Stimulated activated CD8-positive, alpha-beta memory T cell treated with anti-CD3 and anti-CD28 coated beads, Interleukin-7, amount 100 ng/mL, for 48 hours (primary cell): ENCODE measurements at regions not wholly inside any gene's neighbourhood (a gene's known extent, or its start where the extent isn't known, plus 50 kb on each side); places are given as distances from the start of the nearest gene placed in this dataset.
"Not testable (repeated sequence)": the region's sequence is repeated elsewhere in the genome, so short reads cannot be mapped to it uniquely, and the experiment has no call there.

Source experiments
- DNase-seq, 2 donors: peaks; one replicate each; pipeline ENCODE4 v3.0.0-alpha.2; 2020; ENCODE audit warnings: low read depth in 1 of 2; ENCODE audit errors: extremely low read depth in 1 of 2

DNA sequence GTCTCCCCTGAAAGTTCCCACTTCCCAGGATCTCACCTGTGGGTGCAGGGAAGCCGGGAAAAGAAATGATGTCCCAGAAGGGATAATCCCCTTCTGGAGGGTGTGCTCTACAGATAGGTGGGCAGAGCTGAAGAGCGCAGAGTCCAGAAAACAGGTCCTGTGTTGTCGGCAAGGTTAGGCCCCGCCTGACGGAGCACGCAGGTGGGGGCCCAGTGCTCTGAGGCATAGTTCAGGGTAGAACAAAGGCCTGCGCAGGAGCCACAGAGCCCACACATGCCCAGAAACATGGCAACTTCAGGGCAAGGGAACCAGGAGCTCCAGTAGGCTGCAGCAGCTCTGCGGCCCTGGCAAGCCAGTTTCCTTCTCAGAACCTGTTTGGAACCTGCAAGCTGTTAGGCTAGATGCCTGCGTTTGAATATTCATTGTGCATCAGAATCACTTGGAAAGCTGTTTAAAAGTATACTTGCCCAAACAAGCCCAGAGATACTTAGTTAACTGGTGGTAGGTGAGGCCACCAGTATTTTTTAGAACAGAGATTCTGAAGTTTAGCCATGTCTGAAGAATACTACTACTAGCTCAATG is 386.6 kb downstream of the BUD13 start:
- DNase-seq = no peak

DNA sequence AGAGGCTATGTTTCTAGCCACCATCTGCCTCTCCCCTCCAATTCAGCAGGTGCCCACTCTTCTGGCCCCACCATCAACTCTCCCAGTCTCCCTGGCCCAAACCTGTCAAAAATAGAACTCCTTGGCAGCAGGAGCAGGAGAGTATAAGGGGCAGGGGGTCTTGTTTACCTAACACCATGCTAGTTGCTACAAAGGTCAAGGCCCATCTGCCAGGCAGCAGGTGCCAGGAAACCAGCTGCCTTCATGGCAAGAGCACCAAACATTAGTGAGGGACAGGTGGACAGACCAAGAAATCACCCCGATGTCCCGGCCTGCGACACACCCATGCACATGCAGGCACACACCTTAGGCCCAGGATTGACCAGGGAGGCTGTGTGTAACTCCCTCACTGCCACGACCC is 387.9 kb downstream of the BUD13 start:
- DNase-seq = no peak

DNA sequence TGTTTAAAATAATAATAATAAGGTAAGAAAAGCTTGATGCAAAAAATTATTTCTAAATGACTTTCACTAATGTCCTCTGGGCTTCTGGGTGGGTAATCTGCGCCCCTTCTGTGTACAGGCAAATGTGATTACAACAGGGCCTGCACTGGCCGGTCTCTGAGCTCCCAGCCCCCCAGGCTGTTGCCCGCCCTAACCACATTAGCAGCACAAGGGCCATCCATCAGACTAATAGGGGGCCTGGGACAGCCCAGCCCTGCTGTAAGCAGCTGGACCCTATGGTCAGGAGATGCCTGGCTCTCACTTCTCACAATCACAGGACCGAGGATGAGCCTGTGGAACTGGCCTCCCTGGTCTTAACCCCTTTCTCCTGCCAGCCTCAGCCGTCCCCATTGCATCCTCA is 388.4 kb downstream of the BUD13 start:
- DNase-seq = no peak

DNA sequence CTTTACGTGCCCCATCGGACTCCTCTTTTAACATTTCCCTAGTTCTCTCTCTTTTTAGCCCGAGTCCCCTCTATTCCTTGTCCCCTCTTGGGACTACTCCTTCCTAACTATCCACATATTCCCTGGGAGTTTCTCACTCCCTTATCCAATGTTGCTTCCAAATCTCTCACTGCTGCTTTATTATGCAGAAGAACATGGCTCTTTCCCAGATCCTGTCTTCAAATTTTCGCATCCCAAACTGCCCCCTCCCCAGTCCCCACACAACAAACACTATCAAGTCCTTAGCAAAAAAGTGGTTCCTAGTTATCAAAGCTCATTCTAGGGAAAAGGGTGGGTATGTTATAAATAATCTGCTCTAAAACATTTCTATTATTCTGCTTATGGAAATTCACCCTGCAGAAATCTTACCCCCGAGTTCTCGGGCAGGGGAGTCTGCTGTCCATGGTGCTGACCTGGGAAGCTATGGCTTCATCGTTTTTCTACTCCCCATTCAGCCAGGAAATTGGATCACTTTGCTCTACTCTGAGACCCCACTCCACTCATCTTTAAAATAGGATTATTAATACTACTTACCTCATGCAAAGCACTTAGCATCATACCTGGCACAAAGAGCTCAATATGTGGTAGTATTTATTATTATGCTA is 393.5 kb downstream of the BUD13 start:
- DNase-seq = no peak

DNA sequence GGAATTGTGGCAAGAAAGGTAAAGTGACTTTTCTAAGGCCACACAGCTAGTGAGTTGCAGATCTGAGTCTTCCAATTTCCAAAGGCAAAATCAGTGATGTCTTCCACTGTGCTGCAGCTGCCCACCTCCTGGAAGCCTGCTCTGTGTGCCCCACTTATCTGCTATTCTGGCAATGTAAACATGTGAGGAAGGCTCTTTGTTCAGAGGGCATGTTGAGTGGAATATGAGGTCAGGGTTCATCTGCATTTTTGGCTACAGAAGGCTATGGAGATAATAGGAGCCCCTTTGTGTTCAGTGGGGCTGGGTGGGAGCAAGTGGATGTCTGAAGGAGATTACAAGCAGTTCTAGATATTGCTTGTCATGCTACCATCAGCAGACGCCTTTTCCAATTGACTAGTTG is 396.2 kb downstream of the BUD13 start:
- DNase-seq = no peak

DNA sequence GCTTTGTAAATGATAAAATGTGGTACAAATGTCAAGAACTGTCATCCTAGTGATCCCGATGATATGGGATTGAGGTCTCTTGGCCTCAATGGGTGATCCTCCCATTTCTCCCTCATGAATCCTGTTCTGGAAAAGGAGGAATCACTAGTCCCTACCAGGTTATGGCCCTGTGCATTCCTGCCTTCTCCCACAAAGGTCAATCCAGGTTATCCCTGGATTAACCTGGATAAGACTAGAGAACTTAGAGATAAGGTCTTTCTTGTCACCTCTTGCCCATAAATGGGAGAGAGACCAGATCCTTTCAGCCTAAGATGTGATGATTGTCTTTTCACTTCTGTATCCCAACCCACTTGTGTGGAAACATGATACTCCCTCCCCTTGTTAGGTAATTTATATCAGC is 396.7 kb downstream of the BUD13 start:
- no peak for DNase-seq

DNA sequence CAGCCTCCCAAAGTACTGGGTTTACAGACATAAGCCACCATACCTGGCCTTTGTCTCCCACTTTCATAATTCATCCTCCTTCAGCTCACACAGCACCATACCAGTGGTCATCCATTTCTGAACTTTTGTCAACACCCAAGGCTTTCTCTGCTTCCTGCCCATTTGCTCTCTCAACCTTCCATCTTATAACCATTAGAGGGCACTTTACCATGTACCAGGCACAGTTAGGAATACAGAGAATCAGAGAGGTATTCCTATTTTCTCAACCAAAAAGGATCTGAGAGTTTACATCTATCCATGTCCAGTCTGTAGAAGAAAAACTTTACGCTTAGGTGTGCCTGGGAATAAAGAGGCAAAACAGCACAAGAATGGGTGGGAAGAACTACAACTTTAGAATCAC is 397.6 kb downstream of the BUD13 start:
- DNase-seq = no peak

DNA sequence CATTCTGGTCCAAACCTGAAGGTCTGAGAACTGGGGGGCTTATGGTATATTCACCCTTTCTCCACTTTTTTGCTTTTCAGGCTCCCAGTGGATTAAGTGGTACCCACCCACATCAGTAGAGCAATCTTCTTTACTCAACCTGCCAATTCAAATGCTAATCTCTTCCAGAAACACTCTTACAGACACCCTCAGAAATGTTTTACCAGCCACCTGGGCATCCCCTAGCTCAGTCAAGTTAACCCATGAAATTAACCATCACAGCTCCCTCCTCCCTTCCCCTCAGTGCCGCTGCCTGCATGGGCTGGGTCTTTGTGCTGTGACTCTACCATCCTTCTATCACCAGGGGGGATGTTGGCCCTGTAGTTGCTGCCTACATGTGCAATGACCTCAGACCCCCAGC is 398.7 kb downstream of the BUD13 start:
- no peak for DNase-seq

DNA sequence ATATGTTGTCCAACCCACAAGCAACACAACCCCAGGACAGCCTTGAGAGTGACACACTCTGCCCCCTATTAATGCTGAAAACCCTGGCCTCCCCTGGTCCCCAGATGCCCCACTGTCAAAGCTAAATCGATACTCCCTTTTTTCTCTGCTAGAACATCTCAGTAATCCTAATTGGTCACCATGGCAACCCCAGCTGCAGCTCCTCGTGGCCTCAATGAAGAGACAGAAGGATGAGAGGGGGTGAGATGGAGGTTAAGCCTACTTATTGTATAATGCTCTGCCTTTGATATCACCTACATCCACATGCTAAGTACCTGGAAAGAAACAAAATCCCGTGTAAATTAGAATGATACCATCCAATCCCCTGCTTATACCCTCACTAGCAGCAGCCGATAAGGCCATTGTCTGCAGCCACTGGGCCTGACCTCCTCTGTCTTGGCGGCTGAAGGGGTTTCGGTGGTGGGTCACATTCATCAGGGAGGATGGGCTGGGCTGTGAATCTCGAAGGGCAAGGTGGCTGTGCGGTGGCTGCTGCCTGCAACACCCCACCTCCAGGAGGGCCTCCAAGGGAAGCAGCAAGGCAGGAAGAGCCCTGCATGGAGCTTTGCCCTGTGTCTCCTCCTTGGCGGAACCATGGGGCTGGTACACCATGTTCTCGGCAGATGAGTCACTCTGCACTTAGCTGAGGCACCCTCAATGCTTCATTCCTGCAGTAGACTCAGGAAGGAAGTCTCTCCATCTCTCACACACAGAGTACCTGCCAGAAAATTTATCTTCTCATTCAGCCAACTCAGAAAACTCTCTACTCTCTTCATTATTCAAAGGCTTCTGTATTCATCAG is 399.5 kb downstream of the BUD13 start:
- no peak for DNase-seq

DNA sequence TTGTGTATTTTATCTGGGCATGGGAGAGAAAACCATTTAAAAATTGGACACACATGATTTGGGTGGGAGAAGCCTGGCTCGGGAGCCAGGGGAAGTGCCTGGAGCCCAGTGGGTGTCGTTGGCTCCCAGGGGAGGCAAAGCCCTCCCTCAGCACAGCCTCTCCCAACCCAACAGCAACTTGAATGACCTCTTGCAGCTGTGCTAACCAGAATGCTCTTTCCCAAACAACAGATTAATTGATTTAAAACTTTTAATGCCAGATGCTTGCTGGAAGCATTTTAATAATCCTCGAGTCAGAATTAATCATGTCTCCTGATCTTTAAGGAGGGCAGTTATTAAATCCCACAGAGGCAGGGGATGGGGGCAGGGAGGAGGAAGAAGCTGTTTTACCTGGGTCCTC is 401.6 kb downstream of the BUD13 start:
- no peak for DNase-seq

DNA sequence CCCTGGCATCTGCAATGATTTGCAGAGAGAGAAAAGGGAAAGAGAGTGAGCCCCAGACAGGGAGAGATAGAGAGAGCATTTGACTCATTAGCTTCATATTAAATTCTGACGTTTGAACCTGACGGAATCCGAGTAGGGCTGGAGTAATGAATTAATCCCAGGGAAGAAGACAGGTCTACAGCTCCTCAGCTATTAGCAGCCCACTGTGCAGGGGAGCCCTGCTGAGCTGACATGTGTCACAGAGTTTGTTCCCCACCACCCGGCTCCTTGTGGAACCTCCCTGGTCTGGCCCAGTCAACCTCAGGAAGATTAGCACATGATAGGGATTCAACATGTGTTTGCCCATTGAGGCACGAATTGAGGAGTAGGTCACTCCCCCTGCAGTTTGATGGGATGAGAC is 404.0 kb downstream of the BUD13 start:
- DNase-seq = no peak

DNA sequence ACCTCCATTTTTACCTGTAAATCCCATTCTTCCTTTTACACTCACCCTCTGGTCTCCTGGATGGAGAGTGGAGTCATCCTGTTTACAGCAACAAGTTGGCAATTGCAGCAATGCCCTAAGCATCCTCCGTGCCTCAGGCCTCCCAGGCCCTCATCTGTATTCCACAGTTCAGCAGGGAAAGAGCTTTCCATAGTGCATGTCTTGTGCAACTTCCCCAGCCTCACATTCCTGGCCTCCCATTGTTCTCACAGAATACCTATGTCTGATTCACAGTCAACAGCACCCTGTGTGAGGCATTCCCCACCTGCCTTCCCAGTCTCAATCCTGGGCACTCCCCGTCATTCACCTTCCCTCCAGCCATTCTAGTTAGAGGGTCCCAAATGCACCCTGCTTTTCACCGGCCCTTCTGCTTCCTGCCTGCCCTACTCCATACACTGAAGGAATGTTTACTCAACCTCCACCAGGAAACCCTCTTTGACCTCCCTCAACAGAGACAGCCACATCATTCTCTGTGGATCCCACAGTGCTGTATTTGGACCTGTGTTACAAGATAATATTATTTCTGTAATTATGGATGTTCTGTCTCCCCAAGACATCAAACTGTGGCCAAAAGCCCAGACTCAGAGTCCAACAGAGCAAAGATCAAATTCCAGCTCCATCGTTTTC is 405.7 kb downstream of the BUD13 start:
- DNase-seq = no peak

DNA sequence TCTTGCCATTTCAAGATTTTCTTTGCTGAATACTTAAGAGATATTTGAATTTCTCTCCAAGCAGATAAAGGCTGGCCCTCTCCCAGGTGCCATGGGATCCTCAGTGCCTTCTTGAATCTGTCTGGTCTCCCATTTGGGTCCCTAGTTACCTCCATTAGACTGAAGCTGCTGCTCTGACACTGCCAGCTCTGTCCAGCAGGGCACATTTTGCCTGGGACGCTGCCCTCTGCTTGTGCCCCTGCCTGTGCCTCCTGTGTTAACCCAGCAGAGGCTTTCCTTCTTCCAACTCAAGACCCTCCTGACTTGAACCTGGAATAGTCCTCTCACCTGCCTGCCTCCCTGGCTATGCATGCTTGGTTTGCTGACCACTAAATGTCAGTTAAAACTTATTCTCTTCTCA is 406.3 kb downstream of the BUD13 start:
- no peak for DNase-seq

DNA sequence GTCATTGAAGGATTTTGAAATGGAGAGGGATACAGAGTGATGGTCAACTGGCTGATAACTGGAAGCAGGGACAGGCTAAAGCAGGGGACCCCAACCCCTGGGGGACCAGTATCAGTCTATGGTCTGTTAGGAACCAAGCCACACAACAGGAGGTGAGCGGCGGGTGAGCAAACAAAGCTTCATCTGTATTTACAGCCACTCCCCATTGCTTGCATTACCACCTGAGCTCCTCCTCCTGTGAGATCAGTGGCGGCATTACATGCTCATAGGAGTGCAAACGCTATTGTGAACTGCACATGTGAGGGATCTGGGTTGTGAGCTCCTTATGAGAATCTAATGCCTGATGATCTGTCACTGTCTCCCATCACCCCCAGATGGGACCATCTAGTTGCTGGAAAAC is 407.9 kb downstream of the BUD13 start:
- DNase-seq = not testable (repeated sequence)

DNA sequence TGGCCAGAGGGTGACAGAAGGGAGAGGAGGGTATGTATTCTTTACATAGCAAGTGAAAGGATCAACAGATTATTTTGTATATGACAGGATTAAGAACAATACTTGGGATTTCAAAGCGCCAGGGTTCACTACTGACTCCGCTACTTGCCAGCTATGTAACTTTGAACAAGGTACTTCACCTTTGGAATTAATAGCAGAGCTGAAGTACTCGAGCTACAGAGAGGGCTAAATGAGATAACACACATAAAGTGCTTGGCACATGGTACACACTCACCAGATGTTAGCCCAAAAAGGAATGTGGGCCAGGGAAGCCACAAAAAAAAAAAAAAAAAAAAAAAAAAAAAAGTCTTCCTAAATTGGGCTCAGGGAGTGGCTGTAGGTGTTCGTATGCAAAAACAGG is 408.4 kb downstream of the BUD13 start:
- DNase-seq = no peak

DNA sequence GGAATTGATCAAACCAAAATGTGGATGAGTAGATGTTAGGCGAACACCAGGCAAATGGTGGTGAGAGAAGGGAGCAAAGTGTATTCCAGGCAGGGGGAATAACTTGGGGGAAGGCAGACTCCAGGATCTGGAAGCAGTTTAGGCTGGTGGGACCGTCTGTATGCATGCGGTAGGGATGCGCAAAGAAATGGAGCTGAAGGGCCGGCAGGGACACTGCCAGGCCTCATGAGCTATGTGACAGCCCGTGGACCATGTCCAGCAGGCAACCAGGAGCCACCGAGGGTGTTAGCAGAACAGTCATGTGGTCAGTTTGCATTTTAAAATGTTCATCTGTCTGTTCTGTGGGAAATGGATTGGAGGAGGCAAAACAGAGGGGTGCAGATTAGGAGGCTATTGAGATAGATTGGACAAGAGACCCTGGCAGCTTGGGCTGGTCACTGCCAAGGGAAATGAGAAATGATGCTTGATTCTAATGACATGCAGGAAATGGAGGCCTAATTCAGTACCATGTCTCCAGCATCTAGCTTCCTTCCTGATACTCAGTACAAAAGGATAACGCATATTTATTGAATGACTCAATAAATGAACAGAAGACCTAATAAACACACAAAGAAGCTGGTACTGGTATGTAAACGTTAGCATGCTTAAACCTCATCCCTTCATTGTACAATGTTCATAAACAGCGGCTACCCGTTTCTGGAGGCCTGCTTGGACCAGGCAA is 412.4 kb downstream of the BUD13 start:
- DNase-seq = no peak

DNA sequence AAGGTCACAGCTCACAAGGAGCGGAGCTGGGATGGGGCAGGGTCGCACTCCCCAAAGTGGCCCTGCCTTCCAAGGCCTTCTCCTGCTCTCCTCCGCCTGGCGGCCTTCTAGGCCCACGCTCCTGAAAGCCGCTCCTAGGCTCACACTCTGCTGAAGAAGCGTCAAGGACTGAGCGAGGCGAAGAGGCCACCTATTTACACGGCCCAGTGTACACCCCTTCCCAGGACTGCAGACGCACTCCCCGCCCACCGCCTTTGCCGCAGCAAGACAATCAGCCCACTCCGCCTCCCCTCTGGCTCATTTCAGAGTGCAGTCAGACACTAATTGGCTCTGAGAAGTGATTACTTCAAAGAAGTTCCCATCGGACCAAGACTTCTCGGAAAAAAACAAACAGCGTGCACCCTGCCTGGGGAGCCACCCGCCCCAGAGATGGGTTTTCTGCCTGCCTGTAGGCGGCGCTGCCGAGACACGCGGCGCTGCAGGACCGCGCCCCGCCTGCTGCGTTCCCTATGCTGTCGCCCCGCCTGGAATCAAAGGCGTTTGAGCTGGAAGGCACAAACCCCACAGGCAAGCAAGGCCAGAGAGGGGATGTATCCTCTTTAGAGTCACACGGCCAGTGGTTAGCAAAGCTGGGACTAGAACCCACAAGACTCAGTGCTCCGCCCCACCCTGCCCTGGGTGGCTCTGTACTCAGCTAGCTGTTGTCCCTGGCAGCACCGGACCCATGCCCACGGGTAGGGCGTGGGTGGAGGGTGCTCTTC is 414.8 kb downstream of the BUD13 start:
- DNase-seq = no peak

DNA sequence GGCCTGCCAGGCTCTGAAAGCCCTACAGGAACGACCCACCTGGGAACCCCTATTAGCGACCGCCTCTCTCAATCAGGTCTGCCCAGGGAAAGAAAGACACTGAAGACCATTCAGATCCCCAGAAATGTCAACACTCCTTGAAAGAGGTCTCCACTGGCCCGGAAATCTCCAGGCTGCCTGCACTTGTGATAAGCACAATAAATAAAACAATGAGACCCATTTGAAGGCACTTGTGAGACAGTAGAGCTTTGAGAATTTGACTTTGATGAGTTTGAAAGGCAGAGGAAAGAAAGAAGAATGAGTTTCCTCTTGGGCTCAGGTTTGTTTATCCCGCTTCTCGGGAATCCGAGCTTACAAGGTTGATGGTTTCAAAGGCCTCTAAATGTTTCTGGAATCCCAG is 416.3 kb downstream of the BUD13 start:
- DNase-seq = no peak

DNA sequence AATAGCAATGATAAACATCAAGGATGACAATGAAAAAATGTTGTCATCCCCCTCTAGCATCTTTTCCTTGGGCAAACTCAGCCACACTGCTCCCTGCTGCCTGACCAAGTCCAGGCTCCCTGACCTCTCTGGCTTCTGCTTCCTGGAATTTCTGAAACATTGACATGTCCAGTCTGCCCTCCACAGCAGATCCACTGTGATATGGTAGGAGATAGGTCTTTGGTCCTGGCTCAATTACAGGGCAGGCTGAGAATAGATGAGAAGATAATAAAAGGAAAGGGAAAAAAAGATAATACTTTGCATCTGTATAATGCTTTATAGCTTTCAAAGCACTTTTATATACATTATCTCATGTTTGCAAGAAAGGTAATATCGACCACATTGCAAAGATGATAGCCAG is 417.7 kb downstream of the BUD13 start:
- no peak for DNase-seq

DNA sequence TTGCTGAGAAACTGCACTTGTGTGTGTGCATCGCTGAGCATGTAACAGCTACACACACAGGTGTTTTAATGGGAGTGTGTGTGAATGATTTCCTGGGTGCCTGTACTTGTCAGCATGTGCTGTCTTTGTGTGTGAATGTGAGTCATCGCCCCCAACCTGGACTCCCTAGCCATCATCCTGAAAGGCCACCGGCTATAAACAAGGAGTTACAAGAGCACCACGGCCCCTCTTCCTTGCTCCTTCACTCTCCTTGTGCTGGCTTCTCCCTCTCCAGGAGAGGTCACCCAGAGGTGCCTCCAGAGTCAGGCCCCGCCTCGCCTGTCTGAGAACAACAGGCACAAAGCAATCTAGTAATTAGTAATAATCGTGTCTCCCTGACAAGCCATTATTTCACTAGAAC is 419.2 kb downstream of the BUD13 start:
- DNase-seq = no peak
